Testis (tissue), 2 donors: ENCODE measurements at regions not wholly inside any gene's neighbourhood (a gene's known extent, or its start where the extent isn't known, plus 50 kb on each side); places are given as distances from the start of the nearest gene placed in this dataset.

Source experiments
- DNase-seq: peaks from one replicate; pipeline ENCODE4 v3.0.0-alpha.2; 2019
- H3K27ac ChIP-seq, 2 donors: fragments of 200-600 bp; sonication (generic); one replicate each; pipeline ENCODE4 v1.5.1; 2019
- H3K27me3 ChIP-seq: fragments of 200-600 bp; sonication (generic); one replicate; pipeline ENCODE4 v1.5.1; 2019
- H3K36me3 ChIP-seq: fragments of 200-600 bp; sonication (generic); one replicate; pipeline ENCODE4 v1.5.1; 2017; ENCODE audit warnings: low read depth; ENCODE audit errors: missing control alignments
- H3K4me1 ChIP-seq: fragments of 200-600 bp; sonication (generic); one replicate; pipeline ENCODE4 v1.5.1; 2019
- H3K4me3 ChIP-seq, 2 donors: fragments of 200-600 bp; sonication (generic); one replicate each; pipeline ENCODE4 v1.5.1; 2017 to 2019
- H3K9me3 ChIP-seq: fragments of 200-600 bp; sonication (generic); one replicate; pipeline ENCODE4 v1.5.1; 2017
- POLR2A ChIP-seq: fragments of 450-650 bp; IDR thresholded peaks from one replicate; pipeline ENCODE4 v1.6.1; 2017; ENCODE audit warnings: antibody characterized with exemption, mild to moderate bottlenecking, moderate library complexity
- WGBS, 2 donors: methylation state at CpG; one replicate each; pipeline ENCODE4 v1.1.5; 2018; 5-methylcytosine and 5-hydroxymethylcytosine counted together
- intact Hi-C: fragments of 100-400 bp; cut with DNase I; formaldehyde crosslinking; loops from one replicate; pipeline ENCODE4 v1.15.1; 2023; ENCODE audit warnings: low total_unique reads
- TF ChIP-seq, protein P1 (sequence below), 3 experiments: fragments of 450-650 bp in 2 of 3; fragments of 200-600 bp in 1 of 3; sonication (generic) in 1 of 3; IDR thresholded peaks; one replicate each; pipeline ENCODE4 v1.5.1; 2016 to 2019; ENCODE audit warnings: antibody characterized with exemption in 3 of 3, mild to moderate bottlenecking in 2 of 3, moderate library complexity in 1 of 3

DNA sequence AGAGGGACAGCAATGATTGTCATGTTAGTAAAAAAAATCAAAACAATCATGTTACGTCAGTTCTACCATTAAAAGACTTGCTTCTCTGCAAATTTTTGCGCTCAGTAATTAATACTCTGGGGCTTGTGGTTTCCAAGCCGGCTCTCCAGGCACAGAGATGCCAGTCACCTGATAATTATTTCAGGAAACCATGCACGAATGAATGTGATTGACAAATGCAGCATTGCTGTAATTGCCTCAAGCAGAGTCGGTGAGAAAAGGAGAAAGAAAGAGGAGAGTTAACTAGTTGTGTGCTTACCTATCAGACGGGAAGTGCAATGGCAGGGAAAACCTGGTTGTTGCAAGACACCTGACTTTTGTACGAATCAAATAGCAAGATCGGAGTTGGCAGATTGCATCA is 609.8 kb upstream of the MKI67 start:
- Histone ChIP-seq H3K27me3 (no peaks in the 10 kb centered on the region), H3K27ac (no peak overlapping the region), H3K4me3 (no peak overlapping the region), H3K4me1 (no peaks in the 10 kb centered on the region), H3K36me3 (no peaks in the 10 kb centered on the region), H3K9me3 (no peaks in the 10 kb centered on the region)
- intact Hi-C loops, result no loop called here
- 74 to 82% methylated on average over 8 of the region's 8 CpGs for WGBS, 2 donors
- DNase-seq, result no peak
- no peak for TF ChIP-seq POLR2A
- TF ChIP-seq, protein P1, sequence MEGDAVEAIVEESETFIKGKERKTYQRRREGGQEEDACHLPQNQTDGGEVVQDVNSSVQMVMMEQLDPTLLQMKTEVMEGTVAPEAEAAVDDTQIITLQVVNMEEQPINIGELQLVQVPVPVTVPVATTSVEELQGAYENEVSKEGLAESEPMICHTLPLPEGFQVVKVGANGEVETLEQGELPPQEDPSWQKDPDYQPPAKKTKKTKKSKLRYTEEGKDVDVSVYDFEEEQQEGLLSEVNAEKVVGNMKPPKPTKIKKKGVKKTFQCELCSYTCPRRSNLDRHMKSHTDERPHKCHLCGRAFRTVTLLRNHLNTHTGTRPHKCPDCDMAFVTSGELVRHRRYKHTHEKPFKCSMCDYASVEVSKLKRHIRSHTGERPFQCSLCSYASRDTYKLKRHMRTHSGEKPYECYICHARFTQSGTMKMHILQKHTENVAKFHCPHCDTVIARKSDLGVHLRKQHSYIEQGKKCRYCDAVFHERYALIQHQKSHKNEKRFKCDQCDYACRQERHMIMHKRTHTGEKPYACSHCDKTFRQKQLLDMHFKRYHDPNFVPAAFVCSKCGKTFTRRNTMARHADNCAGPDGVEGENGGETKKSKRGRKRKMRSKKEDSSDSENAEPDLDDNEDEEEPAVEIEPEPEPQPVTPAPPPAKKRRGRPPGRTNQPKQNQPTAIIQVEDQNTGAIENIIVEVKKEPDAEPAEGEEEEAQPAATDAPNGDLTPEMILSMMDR (IDR thresholded peaks at IDR 0.05), result no peak

DNA sequence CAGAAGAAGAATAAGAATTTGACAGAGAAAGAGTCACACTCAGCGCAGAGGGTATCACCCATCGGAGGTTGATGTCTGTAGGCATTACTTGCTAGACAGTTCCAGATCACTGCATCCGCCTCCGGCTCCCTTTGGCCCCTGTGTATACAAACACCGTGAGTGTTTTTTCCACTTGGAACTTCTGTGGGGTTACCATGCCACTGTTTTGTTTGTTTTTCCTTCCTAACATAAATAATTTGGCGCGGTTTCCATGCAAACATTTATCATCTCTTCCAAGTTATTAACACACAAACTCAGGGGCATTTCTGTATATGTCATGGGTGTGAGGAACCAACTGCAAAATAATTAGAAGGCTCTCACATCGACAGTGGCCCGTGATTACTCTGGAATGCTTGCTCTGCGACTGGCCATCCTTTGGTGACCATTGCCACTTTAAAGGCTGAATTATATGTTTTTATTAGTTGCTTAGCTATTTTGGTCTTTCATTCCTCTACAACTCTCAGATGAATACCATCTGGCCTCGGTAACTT is 612.2 kb upstream of the MKI67 start:
- no peaks in the 10 kb centered on the region for H3K27me3 ChIP-seq
- intact Hi-C loops, result no loop called here
- 61 to 65% methylated on average over 11 of the region's 11 CpGs for WGBS, 2 donors
- DNase-seq, result no peak
- no peaks in the 10 kb centered on the region for H3K36me3 ChIP-seq
- H3K4me3 ChIP-seq, result no peak overlapping the region
- H3K4me1 ChIP-seq, result no peaks in the 10 kb centered on the region
- no peak overlapping the region for H3K27ac ChIP-seq
- TF ChIP-seq, protein P1 (IDR thresholded peaks at IDR 0.05), result no peak
- TF ChIP-seq POLR2A, result no peak
- H3K9me3 ChIP-seq, result no peaks in the 10 kb centered on the region

DNA sequence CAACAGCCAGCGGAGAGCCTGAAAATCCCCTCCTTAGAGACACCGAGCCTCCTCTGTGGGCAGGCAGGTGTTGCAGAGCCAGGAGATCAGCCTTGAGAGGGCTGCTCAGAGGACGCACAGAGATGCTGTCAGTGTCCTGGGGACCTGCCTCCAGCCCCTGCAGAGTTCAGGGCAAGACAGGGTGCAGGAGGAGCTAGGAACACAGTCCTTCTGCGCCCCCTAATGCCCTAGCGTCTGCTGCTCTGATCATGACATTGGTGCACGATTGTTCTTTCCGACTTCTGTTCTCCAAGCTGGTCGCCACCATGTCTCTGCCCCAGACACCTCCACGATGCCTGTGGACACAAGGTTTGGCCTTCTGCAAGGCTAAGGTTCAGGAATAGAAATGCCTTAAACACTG is 613.7 kb upstream of the MKI67 start:
- Histone ChIP-seq H3K4me1 (peaks cover under 1% of the 10 kb centered on the region), H3K36me3 (no peaks in the 10 kb centered on the region), H3K27ac (no peak overlapping the region), H3K4me3 (no peak overlapping the region), H3K27me3 (no peaks in the 10 kb centered on the region), H3K9me3 (no peaks in the 10 kb centered on the region)
- WGBS, 2 donors, result 86 to 89% methylated on average over 4 to 9 of the region's 9 CpGs
- intact Hi-C loops, result no loop called here
- no peak for DNase-seq
- no peak for TF ChIP-seq POLR2A
- TF ChIP-seq, protein P1 (IDR thresholded peaks at IDR 0.05), result no peak

- Histone ChIP-seq H3K9me3 (no peaks in the 10 kb centered on the region), H3K4me1 (peaks cover 7% of the 10 kb centered on the region), H3K27me3 (no peaks in the 10 kb centered on the region), H3K4me3 (no peak overlapping the region), H3K36me3 (no peaks in the 10 kb centered on the region), H3K27ac (no peak overlapping the region)
- intact Hi-C loops, result no loop called here
- 82% methylated on average over 4 of the region's 4 CpGs for WGBS, 2 donors
- DNase-seq, result no peak
- TF ChIP-seq, protein P1 (IDR thresholded peaks at IDR 0.05), result no peak
- TF ChIP-seq POLR2A, result no peak
These were observed 615.0 kb upstream of the MKI67 start for GRCh38 chr10:128741180-128741579.

DNA sequence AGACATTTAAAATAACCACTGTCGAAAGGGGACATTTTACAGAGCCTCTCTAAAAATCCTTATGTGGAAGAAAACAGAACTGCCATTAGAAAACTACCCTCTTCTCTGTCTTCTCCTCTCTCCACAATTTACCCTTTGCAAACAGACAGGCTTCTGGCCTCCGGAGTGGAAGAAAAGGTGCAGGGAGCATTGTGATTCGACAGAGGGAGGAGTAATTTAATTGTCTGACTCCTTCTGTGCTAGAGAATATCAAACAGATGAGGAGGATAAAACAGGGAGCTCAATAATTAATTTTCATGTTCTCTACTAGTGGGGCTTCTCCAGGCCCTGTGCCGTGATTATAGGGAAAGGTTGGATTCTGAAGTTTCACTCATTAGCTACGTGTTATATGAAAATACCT is 615.5 kb upstream of the MKI67 start:
- intact Hi-C loops, result no loop called here
- H3K27ac ChIP-seq, result no peak overlapping the region
- H3K36me3 ChIP-seq, result no peaks in the 10 kb centered on the region
- WGBS, 2 donors, result 84% methylated on average over 5 of the region's 5 CpGs
- H3K4me3 ChIP-seq, result no peak overlapping the region
- H3K4me1 ChIP-seq, result peaks cover 7% of the 10 kb centered on the region
- TF ChIP-seq POLR2A, result no peak
- TF ChIP-seq, protein P1 (IDR thresholded peaks at IDR 0.05), result no peak
- no peaks in the 10 kb centered on the region for H3K9me3 ChIP-seq
- no peak for DNase-seq
- H3K27me3 ChIP-seq, result no peaks in the 10 kb centered on the region
